ENCODE measurements at regions not wholly inside any gene's neighbourhood (a gene's known extent, or its start where the extent isn't known, plus 50 kb on each side); places are given as distances from the start of the nearest gene placed in this dataset.

- no peak for TF ChIP-seq CTCF (IDR thresholded peaks at IDR 0.05; ENCODE audit: low read length)
- no peak for TF ChIP-seq EZH2phosphoT487 (IDR thresholded peaks at IDR 0.05; ENCODE audit: low read length)
- TF ChIP-seq EZH2 (optimal IDR thresholded peaks at IDR 0.05; ENCODE audit: low read depth, low read length): no peak
Observed at GRCh38 chr2:129698593-129698992, 280.9 kb upstream of the RAB6C start.
